Psoas muscle (tissue), 7 donors: ENCODE measurements at regions not wholly inside any gene's neighbourhood (a gene's known extent, or its start where the extent isn't known, plus 50 kb on each side); places are given as distances from the start of the nearest gene placed in this dataset.
"Not testable (repeated sequence)": the region's sequence is repeated elsewhere in the genome, so short reads cannot be mapped to it uniquely, and the experiment has no call there.

ENCODE experiments used
- ATAC-seq, 4 donors: fragments of 200-7000 bp; cut with Tn5 transposase; one replicate each; pipeline ENCODE4 v1.9.1; 2020; ENCODE audit warnings: moderate library complexity in 3 of 4, mild to moderate bottlenecking in 2 of 4
- DNase-seq, 2 donors: peaks; one replicate each; pipeline ENCODE4 v3.0.0-alpha.2; 2020
- H3K27ac ChIP-seq: fragments of 200-600 bp; one replicate; pipeline ENCODE4 v1.8.0; 2022
- H3K27me3 ChIP-seq, 3 donors: fragments of 200-600 bp in 1 of 3; one replicate each; pipeline versions ENCODE4 v1.6.1 to v1.8.0; 2013 to 2022; ENCODE audit warnings: low read length in 2 of 3, mild to moderate bottlenecking in 2 of 3, moderate library complexity in 1 of 3; ENCODE audit not compliant: insufficient read depth in 3 of 3
- H3K36me3 ChIP-seq, 2 donors: fragments of 200-600 bp in 1 of 2; one replicate each; pipeline versions ENCODE4 v1.6.1 to v1.8.0; 2013 to 2022; ENCODE audit warnings: low read depth in 1 of 2, mild to moderate bottlenecking in 1 of 2, moderate library complexity in 1 of 2; ENCODE audit not compliant: insufficient read depth in 1 of 2
- H3K4me1 ChIP-seq: fragments of 200-600 bp; one replicate; pipeline ENCODE4 v1.8.0; 2022
- H3K4me3 ChIP-seq: fragments of 200-600 bp; one replicate; pipeline ENCODE4 v1.8.0; 2022; ENCODE audit warnings: mild to moderate bottlenecking
- H3K9me3 ChIP-seq: fragments of 200-600 bp; one replicate; pipeline ENCODE4 v1.8.0; 2022
- CTCF ChIP-seq: fragments of 200-600 bp; IDR thresholded peaks from one replicate; pipeline ENCODE4 v1.8.0; 2022; ENCODE audit warnings: antibody characterized with exemption
- WGBS, 3 donors: extraction: QIAGEN DNeasy Blood & Tissue Kit; methylation state at CpG; one replicate each; pipeline versions ENCODE4 v1.1.6 to v1.1.7; 2013; 5-methylcytosine and 5-hydroxymethylcytosine counted together
- intact Hi-C, 2 donors: fragments of 100-400 bp; cut with DNase I; formaldehyde crosslinking; loops; one replicate each; pipeline versions ENCODE4 v1.11.0 to v1.14.2; 2022
- donor health status: healthy with polysubstance abuse.
- donor health status: DM: no; HTN: no; CAD: no; lungs with moderate emphysema.
- donor health status: Bipolar disorder and iron deficiency.
- donor health status: healthy.
- donor health status: DM: yes; HTN: yes; CAD: no.
- donor health status: DM: no; HTN: no; CAD: no.
- donor health status: DM: yes; HTN: yes; CAD: no.

GRCh38 chr9:78405461-78405860, 108.5 kb downstream of the PSAT1 start:
- ATAC-seq, result no peak
- 79 to 90% (median 83%) methylated on average over 3 of the region's 3 CpGs for WGBS, 3 donors
- no peaks in the 10 kb centered on the region for H3K27me3 ChIP-seq
- H3K27ac ChIP-seq, result no peak overlapping the region
- intact Hi-C loops, result no loop called here
- DNase-seq, result no peak
- no peaks in the 10 kb centered on the region for H3K4me1 ChIP-seq
- H3K4me3 ChIP-seq, result no peak overlapping the region
- H3K9me3 ChIP-seq, result no peaks in the 10 kb centered on the region
- H3K36me3 ChIP-seq, result no peaks in the 10 kb centered on the region
- TF ChIP-seq CTCF, result no peak

- no peak overlapping the region for H3K27ac ChIP-seq
- ATAC-seq (no peak), DNase-seq (no peak)
- no peak overlapping the region for H3K4me3 ChIP-seq
- no peaks in the 10 kb centered on the region for H3K36me3 ChIP-seq
- WGBS, 3 donors, result 87 to 100% (median 94%) methylated on average over 1 of the region's 1 CpG
- intact Hi-C loops, result no loop called here
- H3K9me3 ChIP-seq, result no peaks in the 10 kb centered on the region
- H3K4me1 ChIP-seq, result no peaks in the 10 kb centered on the region
- TF ChIP-seq CTCF, result no peak
- no peaks in the 10 kb centered on the region for H3K27me3 ChIP-seq
Measured at GRCh38 chr9:78406146-78406545, 109.2 kb downstream of the PSAT1 start.

- Histone ChIP-seq H3K36me3 (no peaks in the 10 kb centered on the region), H3K9me3 (no peaks in the 10 kb centered on the region), H3K4me3 (no peak overlapping the region), H3K27ac (no peak overlapping the region), H3K27me3 (no peaks in the 10 kb centered on the region), H3K4me1 (no peaks in the 10 kb centered on the region)
- 85 to 92% (median 90%) methylated on average over 2 of the region's 2 CpGs for WGBS, 3 donors
- DNase-seq (no peak), ATAC-seq (no peak)
- intact Hi-C loops, result no loop called here
- TF ChIP-seq CTCF, result no peak
Measured at GRCh38 chr9:78406933-78407332, 110.0 kb downstream of the PSAT1 start.

GRCh38 chr9:78407636-78408312, 110.8 kb downstream of the PSAT1 start:
- H3K27me3 ChIP-seq, result no peaks in the 10 kb centered on the region
- H3K4me1 ChIP-seq, result no peaks in the 10 kb centered on the region
- H3K36me3 ChIP-seq, result no peaks in the 10 kb centered on the region
- no peak overlapping the region for H3K27ac ChIP-seq
- ATAC-seq (no peak), DNase-seq (no peak)
- TF ChIP-seq CTCF, result no peak
- no peak overlapping the region for H3K4me3 ChIP-seq
- H3K9me3 ChIP-seq, result no peaks in the 10 kb centered on the region
- WGBS, 3 donors, result 72 to 81% (median 72%) methylated on average over 8 of the region's 8 CpGs
- intact Hi-C loops, result no loop called here

- H3K4me1 ChIP-seq, result no peaks in the 10 kb centered on the region
- no peaks in the 10 kb centered on the region for H3K27me3 ChIP-seq
- no peaks in the 10 kb centered on the region for H3K36me3 ChIP-seq
- intact Hi-C loops, result no loop called here
- no peak overlapping the region for H3K27ac ChIP-seq
- no peaks in the 10 kb centered on the region for H3K9me3 ChIP-seq
- ATAC-seq (no peak), DNase-seq (no peak)
- no peak overlapping the region for H3K4me3 ChIP-seq
- 94 to 98% (median 96%) methylated on average over 1 of the region's 1 CpG for WGBS, 3 donors
- TF ChIP-seq CTCF, result no peak
Measured at GRCh38 chr9:78408388-78408787, 111.5 kb downstream of the PSAT1 start.

GRCh38 chr9:78409928-78410510, 113.1 kb downstream of the PSAT1 start:
- H3K36me3 ChIP-seq, H3K27me3 ChIP-seq, H3K9me3 ChIP-seq, H3K4me1 ChIP-seq, ATAC-seq, H3K27ac ChIP-seq, intact Hi-C loops, DNase-seq, H3K4me3 ChIP-seq: not testable (repeated sequence)
- 88 to 99% (median 97%) methylated on average over 24 to 25 of the region's 25 CpGs for WGBS, 3 donors
